ENCODE measurements at regions not wholly inside any gene's neighbourhood (a gene's known extent, or its start where the extent isn't known, plus 50 kb on each side); places are given as distances from the start of the nearest gene placed in this dataset.

DNA sequence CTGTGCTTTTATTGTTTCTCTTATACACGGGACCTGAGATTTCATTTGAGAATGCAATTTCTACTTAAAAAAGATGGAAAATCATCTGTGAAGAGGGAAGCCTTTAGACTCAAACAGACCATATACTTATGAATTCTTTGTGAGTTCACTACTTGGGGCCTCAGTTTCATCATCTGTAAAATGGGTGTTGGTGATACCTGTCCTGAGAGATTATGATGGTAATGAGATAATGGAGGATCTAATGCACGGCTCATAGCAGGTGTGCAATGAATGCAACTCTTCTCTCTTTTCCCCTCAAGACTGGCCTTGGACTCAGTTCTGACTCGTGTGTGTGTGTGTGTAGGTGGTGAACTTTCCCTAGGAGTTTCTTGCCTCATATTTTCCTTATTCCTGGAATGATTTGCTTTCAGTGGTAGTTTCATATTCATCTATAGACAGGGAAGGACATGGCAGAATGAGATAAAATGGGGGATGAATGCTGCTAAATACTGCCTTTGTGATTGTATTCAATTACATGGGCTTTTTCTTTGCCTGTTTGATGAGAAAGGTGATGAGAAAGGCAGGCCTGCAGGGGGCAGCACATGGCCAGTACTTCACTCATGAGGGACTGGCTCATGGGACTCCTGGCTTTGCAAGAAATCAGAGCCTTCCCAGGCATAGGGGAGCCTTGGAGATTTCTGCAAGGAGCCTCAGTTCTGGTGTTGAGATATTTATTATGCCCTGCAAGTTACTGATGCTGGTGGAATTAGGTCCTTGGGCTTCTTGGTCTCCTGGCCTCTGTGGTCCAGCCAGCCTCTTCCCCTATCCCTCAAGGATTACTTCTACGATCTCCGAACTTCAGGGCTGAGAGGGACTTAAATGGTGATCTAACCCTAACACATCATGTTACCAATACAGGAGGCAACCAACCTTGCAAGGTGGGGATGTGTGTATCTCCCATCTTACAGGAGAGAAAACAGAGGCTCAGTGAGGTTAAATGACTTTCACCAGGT, 70.7 kb downstream of the RPLP1 start:
- TF ChIP-seq, protein P1, sequence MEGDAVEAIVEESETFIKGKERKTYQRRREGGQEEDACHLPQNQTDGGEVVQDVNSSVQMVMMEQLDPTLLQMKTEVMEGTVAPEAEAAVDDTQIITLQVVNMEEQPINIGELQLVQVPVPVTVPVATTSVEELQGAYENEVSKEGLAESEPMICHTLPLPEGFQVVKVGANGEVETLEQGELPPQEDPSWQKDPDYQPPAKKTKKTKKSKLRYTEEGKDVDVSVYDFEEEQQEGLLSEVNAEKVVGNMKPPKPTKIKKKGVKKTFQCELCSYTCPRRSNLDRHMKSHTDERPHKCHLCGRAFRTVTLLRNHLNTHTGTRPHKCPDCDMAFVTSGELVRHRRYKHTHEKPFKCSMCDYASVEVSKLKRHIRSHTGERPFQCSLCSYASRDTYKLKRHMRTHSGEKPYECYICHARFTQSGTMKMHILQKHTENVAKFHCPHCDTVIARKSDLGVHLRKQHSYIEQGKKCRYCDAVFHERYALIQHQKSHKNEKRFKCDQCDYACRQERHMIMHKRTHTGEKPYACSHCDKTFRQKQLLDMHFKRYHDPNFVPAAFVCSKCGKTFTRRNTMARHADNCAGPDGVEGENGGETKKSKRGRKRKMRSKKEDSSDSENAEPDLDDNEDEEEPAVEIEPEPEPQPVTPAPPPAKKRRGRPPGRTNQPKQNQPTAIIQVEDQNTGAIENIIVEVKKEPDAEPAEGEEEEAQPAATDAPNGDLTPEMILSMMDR (IDR thresholded peaks at IDR 0.05; ENCODE audit: low read depth, low read length) = peak; percentile 85
- DNase-seq (ENCODE audit: low read depth, low spot score) = peak; percentile 45
- peaks cover 8% of the 10 kb centered on the region for H3K9me3 ChIP-seq (ENCODE audit: control insufficient read depth, insufficient read depth, low read length)
- H3K4me3 ChIP-seq (ENCODE audit: low read depth, low read length) = no peak overlapping the region
- H3K27me3 ChIP-seq (ENCODE audit: control insufficient read depth, insufficient read depth, low read length) = peaks cover 21% of the 10 kb centered on the region
- ChIA-PET CTCF (interaction anchor here (0.7 to 2.0 kb wide), 4 partner anchors 8 to 965 kb away, joined by 3 to 6 read pairs (median 5); no protein-coding TSS in a partner anchor), POLR2A (no interaction called here)
- no peak overlapping the region for H3K27ac ChIP-seq (ENCODE audit: low read depth, low read length)

DNA sequence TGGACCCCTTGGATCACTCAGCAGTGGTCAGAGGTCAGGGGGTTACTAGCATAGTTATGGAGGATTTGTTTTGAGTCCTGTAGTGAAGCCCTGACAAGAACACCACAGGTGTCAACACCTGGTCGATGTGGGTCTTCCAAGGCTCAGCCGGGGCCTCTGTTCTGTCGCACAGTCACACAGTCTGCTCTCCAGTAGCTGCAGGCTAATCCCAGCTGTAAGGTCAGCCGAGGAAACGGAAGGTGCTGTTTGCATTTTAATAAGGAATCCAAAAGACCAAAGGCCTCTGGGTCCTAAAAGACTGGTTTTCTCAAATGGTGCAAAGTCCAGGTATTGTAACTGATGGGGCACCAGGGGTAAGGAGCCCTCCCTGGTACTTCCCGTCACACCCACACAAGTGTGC, 71.7 kb downstream of the RPLP1 start:
- TF ChIP-seq, protein P1 (IDR thresholded peaks at IDR 0.05; ENCODE audit: low read depth, low read length) = no peak
- DNase-seq (ENCODE audit: low read depth, low spot score) = no peak
- POLR2A ChIA-PET = interaction anchor here (0.5 kb wide), 1 partner anchor 272 kb away, joined by 3 read pairs; no protein-coding TSS in a partner anchor

DNA sequence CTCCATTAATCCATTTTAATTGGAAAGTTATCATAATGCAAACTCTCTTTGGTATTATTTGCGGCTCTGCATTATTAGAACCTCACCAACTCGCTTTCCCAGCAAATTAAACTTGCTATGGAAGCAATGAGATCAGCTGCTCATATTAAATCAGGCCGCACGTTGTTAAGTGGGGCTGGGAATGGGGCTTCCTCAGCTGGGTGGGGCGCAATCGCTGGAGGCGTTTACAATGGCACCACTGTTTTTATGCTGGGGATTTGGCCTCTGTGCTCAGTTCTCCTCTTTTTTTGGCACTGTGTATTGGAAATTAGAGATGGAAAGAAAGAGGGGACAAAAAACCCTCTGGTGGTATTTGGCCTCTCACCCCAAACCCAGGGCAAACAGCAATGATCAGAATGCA, 72.2 kb downstream of the RPLP1 start:
- DNase-seq (ENCODE audit: low read depth, low spot score) = no peak
- CTCF ChIA-PET = no interaction called here
- H3K4me3 ChIP-seq (ENCODE audit: low read depth, low read length) = no peak overlapping the region
- TF ChIP-seq, protein P1 (IDR thresholded peaks at IDR 0.05; ENCODE audit: low read depth, low read length) = no peak
- POLR2A ChIA-PET = interaction anchor here (0.5 kb wide), 1 partner anchor 271 kb away, joined by 3 read pairs; no protein-coding TSS in a partner anchor
- H3K27me3 ChIP-seq (ENCODE audit: control insufficient read depth, insufficient read depth, low read length) = peaks cover 24% of the 10 kb centered on the region
- no peak overlapping the region for H3K27ac ChIP-seq (ENCODE audit: low read depth, low read length)
- peaks cover 8% of the 10 kb centered on the region for H3K9me3 ChIP-seq (ENCODE audit: control insufficient read depth, insufficient read depth, low read length)

More for the DNA sequence above, 71.7 kb downstream of the RPLP1 start:
- Histone ChIP-seq H3K27me3 (ENCODE audit: control insufficient read depth, insufficient read depth, low read length) (peaks cover 24% of the 10 kb centered on the region), H3K27ac (ENCODE audit: low read depth, low read length) (no peak overlapping the region), H3K4me3 (ENCODE audit: low read depth, low read length) (no peak overlapping the region), H3K9me3 (ENCODE audit: control insufficient read depth, insufficient read depth, low read length) (peaks cover 8% of the 10 kb centered on the region)
- CTCF ChIA-PET = interaction anchor here (0.7 to 1.1 kb wide), 2 partner anchors 567 to 964 kb away, joined by 3 to 6 read pairs; no protein-coding TSS in a partner anchor

DNA sequence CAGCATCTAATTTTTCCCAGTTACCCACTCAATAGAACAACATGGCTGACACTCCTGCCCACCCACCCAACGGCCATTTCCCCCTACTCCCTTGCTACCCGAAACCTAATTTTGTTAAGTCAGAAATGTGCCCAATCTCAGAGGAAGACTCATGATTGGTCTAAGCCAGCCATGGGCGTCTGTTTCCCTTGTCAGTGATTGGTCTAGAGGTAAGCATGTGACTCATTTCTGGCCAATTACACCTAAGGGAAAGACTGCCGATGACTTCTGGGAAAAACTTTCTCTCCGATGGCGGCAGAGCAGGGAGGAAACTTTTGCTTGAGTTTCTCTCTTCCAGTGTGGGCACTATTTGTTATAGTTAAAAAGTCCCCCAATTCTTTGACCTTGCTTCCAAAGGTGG, 72.9 kb downstream of the RPLP1 start:
- POLR2A ChIA-PET = no interaction called here
- Histone ChIP-seq H3K27ac (ENCODE audit: low read depth, low read length) (no peak overlapping the region), H3K27me3 (ENCODE audit: control insufficient read depth, insufficient read depth, low read length) (peaks cover 20% of the 10 kb centered on the region), H3K9me3 (ENCODE audit: control insufficient read depth, insufficient read depth, low read length) (peaks cover 8% of the 10 kb centered on the region), H3K4me3 (ENCODE audit: low read depth, low read length) (no peak overlapping the region)
- TF ChIP-seq, protein P1 (IDR thresholded peaks at IDR 0.05; ENCODE audit: low read depth, low read length) = no peak
- DNase-seq (ENCODE audit: low read depth, low spot score) = no peak
- CTCF ChIA-PET = no interaction called here

Data from AG04450 (cell line).